PC-3 (cell line): ENCODE measurements at regions not wholly inside any gene's neighbourhood (a gene's known extent, or its start where the extent isn't known, plus 50 kb on each side); places are given as distances from the start of the nearest gene placed in this dataset.

Experiments
- ATAC-seq: fragments of 200-7000 bp; cut with Tn5 transposase; 2 replicates; pipeline ENCODE4 v1.9.1; 2020; ENCODE audit warnings: mild to moderate bottlenecking, moderate library complexity
- BruUV-seq: library from RNA; stranded (reverse); fragments of 400-500 nt; replicated peaks from 2 replicates; lab custom pipeline; 2021; lab: Mats Ljungman, UMichigan
- CTCF ChIA-PET: fragments of 300-600 bp; sonication (Branson Sonifier 250); formaldehyde crosslinking; loops from one replicate; lab custom pipeline; 2022; ENCODE audit warnings: antibody characterized with exemption; lab: Charles Lee
- POLR2A ChIA-PET: fragments of 300-600 bp; sonication (Branson Sonifier 250); formaldehyde crosslinking; loops from one replicate; lab custom pipeline; 2022; ENCODE audit warnings: antibody characterized with exemption; ENCODE audit not compliant: unreplicated experiment; lab: Charles Lee
- DNase-seq: peaks from one replicate; pipeline ENCODE4 v3.0.0-alpha.2; 2015
- H2AFZ ChIP-seq: fragments of 300-600 bp; sonication (generic); 2 replicates; pipeline ENCODE4 v1.6.0; 2016; ENCODE audit warnings: antibody characterized with exemption, low read length
- H3F3A ChIP-seq: fragments of 300-600 bp; sonication (generic); one replicate; pipeline ENCODE4 v1.6.0; 2017; ENCODE audit warnings: antibody characterized with exemption, low read length, control low read depth, mild to moderate bottlenecking; ENCODE audit not compliant: unreplicated experiment
- H3K27ac ChIP-seq: fragments of 300-600 bp; sonication (generic); 2 replicates; pipeline ENCODE4 v1.5.1; 2016; ENCODE audit warnings: mild to moderate bottlenecking, low read length
- H3K27me3 ChIP-seq: fragments of 300-600 bp; sonication (generic); 2 replicates; pipeline ENCODE4 v1.6.1; 2016; ENCODE audit warnings: low read length, mixed read lengths
- H3K36me3 ChIP-seq: fragments of 300-600 bp; sonication (generic); 2 replicates; pipeline ENCODE4 v1.6.1; 2016; ENCODE audit warnings: low read depth, mixed run types, low read length, mixed read lengths
- H3K4me1 ChIP-seq: fragments of 300-600 bp; sonication (generic); 2 replicates; pipeline ENCODE4 v1.5.1; 2016; ENCODE audit warnings: low read length; ENCODE audit not compliant: insufficient read depth
- H3K4me2 ChIP-seq: fragments of 300-600 bp; sonication (generic); 2 replicates; pipeline ENCODE4 v1.6.0; 2016; ENCODE audit warnings: low read length
- H3K4me3 ChIP-seq: fragments of 300-600 bp; sonication (generic); 2 replicates; pipeline ENCODE4 v1.5.1; 2016; ENCODE audit warnings: mild to moderate bottlenecking, low read length, mixed read lengths
- H3K79me2 ChIP-seq: fragments of 300-600 bp; sonication (generic); 2 replicates; pipeline ENCODE4 v1.6.1; 2017; ENCODE audit warnings: low read length, mixed read lengths
- H3K9ac ChIP-seq: fragments of 300-600 bp; sonication (generic); 2 replicates; pipeline ENCODE4 v1.6.0; 2016; ENCODE audit warnings: mild to moderate bottlenecking, low read length
- H3K9me2 ChIP-seq: fragments of 300-600 bp; sonication (generic); replicated peaks from 2 replicates; pipeline ENCODE4 v1.6.1; 2016; ENCODE audit warnings: mixed run types, low read length, mixed read lengths
- H3K9me3 ChIP-seq: fragments of 300-600 bp; sonication (generic); 2 replicates; pipeline ENCODE4 v1.6.1; 2016; ENCODE audit warnings: low read length, mixed read lengths
- H4K20me1 ChIP-seq: fragments of 300-600 bp; sonication (generic); 2 replicates; pipeline ENCODE4 v1.6.1; 2016; ENCODE audit warnings: low read length, mixed read lengths
- EZH2 ChIP-seq: fragments of 300-600 bp; sonication (generic); IDR thresholded peaks from one replicate; pipeline ENCODE4 v1.6.1; 2017; ENCODE audit warnings: antibody characterized with exemption, mild to moderate bottlenecking, low read length; ENCODE audit not compliant: unreplicated experiment
- EZH2phosphoT487 ChIP-seq: fragments of 300-600 bp; sonication (generic); IDR thresholded peaks from 2 replicates; pipeline ENCODE4 v1.6.1; 2018; ENCODE audit warnings: mild to moderate bottlenecking, antibody characterized with exemption, low read length, borderline replicate concordance
- intact Hi-C: fragments of 100-400 bp; cut with micrococcal nuclease; formaldehyde crosslinking; loops from 2 replicates; pipeline ENCODE4 v1.9.0; 2023
- TF ChIP-seq, protein P1 (sequence below): fragments of 300-600 bp; sonication (generic); conservative IDR thresholded peaks from 2 replicates; pipeline ENCODE4 v1.5.1; 2017; ENCODE audit warnings: antibody characterized with exemption, low read depth, mild to moderate bottlenecking, low read length

GRCh38 chr2:157196956-157197355 is 60.5 kb upstream of the GALNT5 start:
- H3K27ac ChIP-seq: no peak overlapping the region
- intact Hi-C loops: loop anchor here (10.0 kb wide), 3 partner anchors 108 to 1482 kb away; no protein-coding TSS in a partner anchor

GRCh38 chr2:157197848-157198247 is 59.7 kb upstream of the GALNT5 start:
- CTCF ChIA-PET: no interaction called here
- Histone ChIP-seq H3K79me2 (no peaks in the 10 kb centered on the region), H3K4me2 (no peak overlapping the region), H3K9me3 (no peaks in the 10 kb centered on the region), H3F3A (no peaks in the 10 kb centered on the region), H3K9ac (no peak overlapping the region), H3K9me2 (no peaks in the 10 kb centered on the region), H4K20me1 (no peaks in the 10 kb centered on the region), H2AFZ (no peak overlapping the region), H3K4me1 (no peaks in the 10 kb centered on the region), H3K36me3 (no peaks in the 10 kb centered on the region), H3K4me3 (no peak overlapping the region), H3K27me3 (no peaks in the 10 kb centered on the region), H3K27ac (no peak overlapping the region)
- intact Hi-C loops: loop anchor here (10.0 kb wide), 3 partner anchors 107 to 1483 kb away; no protein-coding TSS in a partner anchor
- BruUV-seq: no TSS peak
- ATAC-seq (no peak), DNase-seq (no peak)
- TF ChIP-seq, protein P1, sequence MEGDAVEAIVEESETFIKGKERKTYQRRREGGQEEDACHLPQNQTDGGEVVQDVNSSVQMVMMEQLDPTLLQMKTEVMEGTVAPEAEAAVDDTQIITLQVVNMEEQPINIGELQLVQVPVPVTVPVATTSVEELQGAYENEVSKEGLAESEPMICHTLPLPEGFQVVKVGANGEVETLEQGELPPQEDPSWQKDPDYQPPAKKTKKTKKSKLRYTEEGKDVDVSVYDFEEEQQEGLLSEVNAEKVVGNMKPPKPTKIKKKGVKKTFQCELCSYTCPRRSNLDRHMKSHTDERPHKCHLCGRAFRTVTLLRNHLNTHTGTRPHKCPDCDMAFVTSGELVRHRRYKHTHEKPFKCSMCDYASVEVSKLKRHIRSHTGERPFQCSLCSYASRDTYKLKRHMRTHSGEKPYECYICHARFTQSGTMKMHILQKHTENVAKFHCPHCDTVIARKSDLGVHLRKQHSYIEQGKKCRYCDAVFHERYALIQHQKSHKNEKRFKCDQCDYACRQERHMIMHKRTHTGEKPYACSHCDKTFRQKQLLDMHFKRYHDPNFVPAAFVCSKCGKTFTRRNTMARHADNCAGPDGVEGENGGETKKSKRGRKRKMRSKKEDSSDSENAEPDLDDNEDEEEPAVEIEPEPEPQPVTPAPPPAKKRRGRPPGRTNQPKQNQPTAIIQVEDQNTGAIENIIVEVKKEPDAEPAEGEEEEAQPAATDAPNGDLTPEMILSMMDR: no peak
- TF ChIP-seq EZH2phosphoT487 (no peak), EZH2 (no peak)
- POLR2A ChIA-PET: no interaction called here

More at GRCh38 chr2:157196956-157197355, 60.5 kb upstream of the GALNT5 start:
- H3K79me2 ChIP-seq: no peaks in the 10 kb centered on the region
- BruUV-seq: no TSS peak
- ATAC-seq (no peak), DNase-seq (no peak)
- H4K20me1 ChIP-seq: no peaks in the 10 kb centered on the region
- no peak overlapping the region for H3K4me2 ChIP-seq
- H3K9me2 ChIP-seq: no peaks in the 10 kb centered on the region
- H3F3A ChIP-seq: no peaks in the 10 kb centered on the region
- ChIA-PET POLR2A (no interaction called here), CTCF (no interaction called here)
- H3K27me3 ChIP-seq: no peaks in the 10 kb centered on the region
- H3K4me3 ChIP-seq: no peak overlapping the region
- no peaks in the 10 kb centered on the region for H3K36me3 ChIP-seq
- H2AFZ ChIP-seq: no peak overlapping the region
- TF ChIP-seq, protein P1: no peak
- TF ChIP-seq EZH2phosphoT487 (no peak), EZH2 (no peak)
- no peaks in the 10 kb centered on the region for H3K9me3 ChIP-seq
- H3K9ac ChIP-seq: no peak overlapping the region
- no peaks in the 10 kb centered on the region for H3K4me1 ChIP-seq

- H3K4me3 ChIP-seq: no peak overlapping the region
- no peak for ATAC-seq
- intact Hi-C loops: no loop called here
- H3K9me2 ChIP-seq: no peaks in the 10 kb centered on the region
- H2AFZ ChIP-seq: no peak overlapping the region
- no peak for DNase-seq
- H3F3A ChIP-seq: no peaks in the 10 kb centered on the region
- CTCF ChIA-PET: no interaction called here
- no peaks in the 10 kb centered on the region for H3K9me3 ChIP-seq
- H3K4me2 ChIP-seq: no peak overlapping the region
- H4K20me1 ChIP-seq: no peaks in the 10 kb centered on the region
- TF ChIP-seq EZH2: no peak
- no peak for TF ChIP-seq EZH2phosphoT487
- TF ChIP-seq, protein P1: no peak
- H3K27me3 ChIP-seq: no peaks in the 10 kb centered on the region
- H3K79me2 ChIP-seq: no peaks in the 10 kb centered on the region
- no peaks in the 10 kb centered on the region for H3K4me1 ChIP-seq
- no TSS peak for BruUV-seq
- H3K9ac ChIP-seq: no peak overlapping the region
- H3K27ac ChIP-seq: no peak overlapping the region
- POLR2A ChIA-PET: no interaction called here
- H3K36me3 ChIP-seq: no peaks in the 10 kb centered on the region
Measured at GRCh38 chr2:157203651-157204050, 53.9 kb upstream of the GALNT5 start.
